IMR-90 (cell line): ENCODE measurements at regions not wholly inside any gene's neighbourhood (a gene's known extent, or its start where the extent isn't known, plus 50 kb on each side); places are given as distances from the start of the nearest gene placed in this dataset.
A peak's percentile ranks its signal among the peaks of the same experiment; 100 is the strongest.

ENCODE experiments used
- CEBPB ChIP-seq: IDR thresholded peaks from 2 replicates; pipeline ENCODE4 v1.6.1; 2012; ENCODE audit warnings: low read depth, low read length, improper control_type of control experiment
- CTCF ChIP-seq: conservative IDR thresholded peaks from 2 replicates; pipeline ENCODE4 v1.5.1; 2012; ENCODE audit warnings: mild to moderate bottlenecking, low read depth, low read length, improper control_type of control experiment
- ELK1 ChIP-seq: fragments of 150-350 bp; IDR thresholded peaks from 2 replicates; pipeline ENCODE4 v1.6.1; 2016; ENCODE audit warnings: low read depth, mild to moderate bottlenecking, low read length, moderate library complexity, borderline replicate concordance
- FOS ChIP-seq: fragments of 150-350 bp; IDR thresholded peaks from 2 replicates; pipeline ENCODE4 v1.6.1; 2016; ENCODE audit warnings: low read depth, low read length
- MXI1 ChIP-seq: IDR thresholded peaks from 2 replicates; pipeline ENCODE4 v1.6.1; 2012; ENCODE audit warnings: low read depth, mild to moderate bottlenecking, low read length, moderate library complexity, borderline replicate concordance
- POLR2A ChIP-seq: IDR thresholded peaks from 2 replicates; pipeline ENCODE4 v1.6.1; 2012; ENCODE audit warnings: mild to moderate bottlenecking, low read depth, low read length
- RAD21 ChIP-seq: IDR thresholded peaks from 2 replicates; pipeline ENCODE4 v1.6.1; 2012; ENCODE audit warnings: low read length, improper control_type of control experiment
- RFX5 ChIP-seq: IDR thresholded peaks from 2 replicates; pipeline ENCODE4 v1.8.0; 2012; ENCODE audit warnings: low read depth, mild to moderate bottlenecking, low read length, moderate library complexity

- no peak for TF ChIP-seq CTCF
- TF ChIP-seq POLR2A = no peak
- peak; percentile 20; the same call in 1 of the 2 replicates for TF ChIP-seq CEBPB
- TF ChIP-seq RFX5 = no peak
- no peak for TF ChIP-seq ELK1
- TF ChIP-seq MXI1 = no peak
- TF ChIP-seq RAD21 = no peak
- no peak for TF ChIP-seq FOS
Observed at GRCh38 chr10:33524966-33525365, 190.5 kb upstream of the NRP1 start.
